Fibroblast of lung (primary cell): ENCODE measurements at regions not wholly inside any gene's neighbourhood (a gene's known extent, or its start where the extent isn't known, plus 50 kb on each side); places are given as distances from the start of the nearest gene placed in this dataset.

Source experiments
- DNase-seq, 2 donors: peaks; one replicate each; pipeline versions ENCODE4 v3.0.0 to v3.0.0-alpha.2; 2010; ENCODE audit warnings: low read depth in 2 of 2
- H2AFZ ChIP-seq: 2 replicates; pipeline ENCODE4 v1.5.1; 2012; ENCODE audit warnings: low read length, control low read depth, inconsistent platforms
- H3K27ac ChIP-seq: 2 replicates; pipeline ENCODE4 v1.5.1; 2011; ENCODE audit warnings: low read length, control low read depth; ENCODE audit not compliant: insufficient read depth
- H3K27me3 ChIP-seq: 2 replicates; pipeline ENCODE4 v1.5.1; 2011; ENCODE audit warnings: mild to moderate bottlenecking, low read length; ENCODE audit not compliant: control insufficient read depth, insufficient read depth
- H3K36me3 ChIP-seq: 2 replicates; pipeline ENCODE4 v1.5.1; 2011; ENCODE audit warnings: low read length; ENCODE audit not compliant: control insufficient read depth, insufficient read depth
- H3K4me1 ChIP-seq: 2 replicates; pipeline ENCODE4 v1.5.1; 2011; ENCODE audit warnings: low read length; ENCODE audit not compliant: control insufficient read depth, insufficient read depth; ENCODE audit errors: extremely low read depth
- H3K4me2 ChIP-seq: 2 replicates; pipeline ENCODE4 v1.5.1; 2011; ENCODE audit warnings: low read length, control low read depth; ENCODE audit not compliant: insufficient read depth; ENCODE audit errors: extremely low read depth
- H3K4me3 ChIP-seq, 4 experiments: fragments of 200-600 bp in 1 of 4; sonication (generic) in 1 of 4; replicated peaks in 1 of 4; 2 replicates each; pipeline ENCODE4 v1.5.1; 2011 to 2016; ENCODE audit warnings: low read length in 4 of 4, low read depth in 3 of 4, mild to moderate bottlenecking in 3 of 4, control low read depth in 2 of 4, inconsistent platforms in 1 of 4, mixed read lengths in 1 of 4; ENCODE audit not compliant: insufficient read depth in 1 of 4; ENCODE audit errors: control extremely low read depth in 1 of 4
- H3K79me2 ChIP-seq: 2 replicates; pipeline ENCODE4 v1.5.1; 2012; ENCODE audit warnings: mild to moderate bottlenecking, low read length, inconsistent platforms; ENCODE audit not compliant: control insufficient read depth, insufficient read depth
- H3K9ac ChIP-seq: 2 replicates; pipeline ENCODE4 v1.5.1; 2011; ENCODE audit warnings: mild to moderate bottlenecking, low read length, control low read depth; ENCODE audit not compliant: insufficient read depth
- H3K9me3 ChIP-seq: 2 replicates; pipeline ENCODE4 v1.5.1; 2012; ENCODE audit warnings: low read depth, low read length; ENCODE audit not compliant: control insufficient read depth, insufficient read depth
- H4K20me1 ChIP-seq: 2 replicates; pipeline ENCODE4 v1.5.1; 2011; ENCODE audit warnings: low read length; ENCODE audit not compliant: control insufficient read depth, insufficient read depth; ENCODE audit errors: extremely low read depth
- EZH2 ChIP-seq: IDR thresholded peaks from 2 replicates; pipeline ENCODE4 v1.5.1; 2012; ENCODE audit warnings: low read length, control low read depth, mild to moderate bottlenecking; ENCODE audit errors: missing control alignments
- TF ChIP-seq, protein P1 (sequence below), 2 donors: IDR thresholded peaks in 1 of 2; conservative IDR thresholded peaks in 1 of 2; 1 replicate in 1 of 2; 2 replicates in 1 of 2; pipeline ENCODE4 v1.5.1; 2011 to 2012; ENCODE audit warnings: low read length in 2 of 2, control low read depth in 1 of 2, inconsistent platforms in 1 of 2, low read depth in 1 of 2, mild to moderate bottlenecking in 1 of 2

DNA sequence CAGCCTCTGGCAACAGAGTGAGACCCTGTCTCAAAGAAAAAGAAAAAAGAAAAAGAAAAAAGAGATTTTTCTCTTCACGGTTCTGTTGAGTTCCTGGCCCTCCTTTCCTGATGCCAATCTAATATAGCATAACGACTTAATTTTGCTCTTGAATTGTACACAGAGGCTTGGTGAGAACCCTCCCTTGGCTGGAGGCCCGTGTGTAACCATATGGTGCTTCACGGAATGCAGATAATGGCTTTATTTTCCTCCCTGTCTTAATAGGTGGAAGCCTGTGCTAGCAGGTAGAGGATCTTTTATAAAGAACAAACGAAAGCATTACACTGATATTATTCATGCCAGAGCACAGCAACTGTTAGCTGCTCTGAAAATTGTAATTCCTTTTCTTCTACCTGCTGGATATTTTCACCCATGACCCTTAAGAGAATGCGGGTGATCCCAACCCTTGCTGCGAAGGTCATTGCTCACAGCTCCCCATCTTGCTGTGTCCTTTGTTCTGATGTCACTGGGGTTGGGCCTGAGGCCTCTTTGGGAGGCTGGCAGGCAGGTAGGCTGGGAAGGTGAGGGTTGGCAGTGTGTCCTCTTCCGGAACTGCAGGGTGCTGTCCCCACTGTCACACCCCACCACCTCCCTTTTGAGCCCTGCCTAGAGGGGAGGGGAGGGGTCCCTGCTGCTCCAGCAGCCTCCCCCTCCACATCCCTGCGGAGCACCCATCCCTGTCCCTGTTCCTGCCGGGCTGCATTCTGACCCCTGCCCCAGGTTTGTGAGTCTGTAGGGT lies 83.8 kb upstream of the STOX2 start:
- Histone ChIP-seq H3K79me2 (no peaks in the 10 kb centered on the region), H3K9me3 (no peaks in the 10 kb centered on the region), H3K4me3 (no peak overlapping the region), H2AFZ (no peak overlapping the region), H4K20me1 (no peaks in the 10 kb centered on the region), H3K27ac (no peak overlapping the region), H3K27me3 (no peaks in the 10 kb centered on the region), H3K9ac (no peak overlapping the region), H3K4me1 (no peaks in the 10 kb centered on the region), H3K36me3 (no peaks in the 10 kb centered on the region), H3K4me2 (no peak overlapping the region)
- no peak for TF ChIP-seq EZH2
- TF ChIP-seq, protein P1, sequence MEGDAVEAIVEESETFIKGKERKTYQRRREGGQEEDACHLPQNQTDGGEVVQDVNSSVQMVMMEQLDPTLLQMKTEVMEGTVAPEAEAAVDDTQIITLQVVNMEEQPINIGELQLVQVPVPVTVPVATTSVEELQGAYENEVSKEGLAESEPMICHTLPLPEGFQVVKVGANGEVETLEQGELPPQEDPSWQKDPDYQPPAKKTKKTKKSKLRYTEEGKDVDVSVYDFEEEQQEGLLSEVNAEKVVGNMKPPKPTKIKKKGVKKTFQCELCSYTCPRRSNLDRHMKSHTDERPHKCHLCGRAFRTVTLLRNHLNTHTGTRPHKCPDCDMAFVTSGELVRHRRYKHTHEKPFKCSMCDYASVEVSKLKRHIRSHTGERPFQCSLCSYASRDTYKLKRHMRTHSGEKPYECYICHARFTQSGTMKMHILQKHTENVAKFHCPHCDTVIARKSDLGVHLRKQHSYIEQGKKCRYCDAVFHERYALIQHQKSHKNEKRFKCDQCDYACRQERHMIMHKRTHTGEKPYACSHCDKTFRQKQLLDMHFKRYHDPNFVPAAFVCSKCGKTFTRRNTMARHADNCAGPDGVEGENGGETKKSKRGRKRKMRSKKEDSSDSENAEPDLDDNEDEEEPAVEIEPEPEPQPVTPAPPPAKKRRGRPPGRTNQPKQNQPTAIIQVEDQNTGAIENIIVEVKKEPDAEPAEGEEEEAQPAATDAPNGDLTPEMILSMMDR (conservative IDR thresholded peaks at IDR 0.05 in 1 of 2, IDR thresholded peaks at IDR 0.05 in 1 of 2; ENCODE audit: low read depth in 1 of 2, low read length in 2 of 2): no peak
- DNase-seq: no peak

DNA sequence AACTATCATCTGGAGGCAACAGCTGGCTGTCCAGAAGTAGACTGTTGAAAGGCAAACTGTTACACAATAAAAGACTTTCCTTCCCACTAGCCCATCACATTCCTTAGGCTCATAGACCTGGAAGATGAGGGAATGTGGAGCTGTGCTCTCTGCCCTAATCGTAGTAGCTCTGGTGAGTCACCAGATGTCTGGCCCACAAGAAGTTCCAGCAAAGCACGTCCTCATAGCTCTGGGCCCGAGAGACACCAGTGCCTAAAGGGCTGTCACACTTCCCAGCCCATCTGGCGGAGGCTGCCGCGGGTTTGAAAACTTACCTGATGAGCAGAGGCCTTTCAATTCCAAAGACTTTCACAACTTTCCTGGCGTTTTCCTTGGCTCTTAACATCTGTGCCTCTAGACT lies 81.7 kb upstream of the STOX2 start:
- H3K4me3 ChIP-seq: no peak overlapping the region
- no peaks in the 10 kb centered on the region for H4K20me1 ChIP-seq
- no peak overlapping the region for H3K27ac ChIP-seq
- no peaks in the 10 kb centered on the region for H3K27me3 ChIP-seq
- TF ChIP-seq, protein P1 (conservative IDR thresholded peaks at IDR 0.05 in 1 of 2, IDR thresholded peaks at IDR 0.05 in 1 of 2; ENCODE audit: low read depth in 1 of 2, low read length in 2 of 2): no peak
- no peak for TF ChIP-seq EZH2
- no peaks in the 10 kb centered on the region for H3K79me2 ChIP-seq
- no peak overlapping the region for H3K4me2 ChIP-seq
- H3K36me3 ChIP-seq: no peaks in the 10 kb centered on the region
- H3K9me3 ChIP-seq: no peaks in the 10 kb centered on the region
- DNase-seq: peak; percentile 17 to 85
- H2AFZ ChIP-seq: no peak overlapping the region
- no peak overlapping the region for H3K9ac ChIP-seq
- H3K4me1 ChIP-seq: no peaks in the 10 kb centered on the region

DNA sequence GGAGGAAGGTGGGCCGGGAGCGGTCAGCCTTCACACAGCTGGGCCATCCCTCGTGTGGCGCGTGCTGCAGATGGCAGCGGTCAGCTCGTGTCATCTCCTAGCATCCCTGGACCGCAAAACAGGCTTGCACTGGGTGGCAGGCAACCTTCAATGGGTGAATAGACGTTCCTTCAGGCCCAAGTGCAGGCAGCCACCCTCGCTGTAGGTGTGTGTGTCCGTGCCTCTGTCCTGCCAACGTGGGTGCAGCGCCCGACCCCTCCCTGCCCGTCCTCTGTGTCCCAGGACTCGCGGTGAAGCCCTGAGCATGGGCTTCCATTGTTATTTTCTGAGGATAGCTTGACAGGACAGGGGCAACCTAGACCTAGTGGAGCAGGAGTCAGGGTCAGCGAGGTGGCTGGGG lies 79.8 kb upstream of the STOX2 start:
- Histone ChIP-seq H3K9me3 (no peaks in the 10 kb centered on the region), H3K4me1 (no peaks in the 10 kb centered on the region), H3K27me3 (no peaks in the 10 kb centered on the region), H3K27ac (no peak overlapping the region), H3K9ac (no peak overlapping the region), H2AFZ (no peak overlapping the region), H4K20me1 (no peaks in the 10 kb centered on the region), H3K4me2 (no peak overlapping the region), H3K4me3 (no peak overlapping the region), H3K79me2 (no peaks in the 10 kb centered on the region), H3K36me3 (no peaks in the 10 kb centered on the region)
- DNase-seq: no peak
- no peak for TF ChIP-seq EZH2
- TF ChIP-seq, protein P1 (conservative IDR thresholded peaks at IDR 0.05 in 1 of 2, IDR thresholded peaks at IDR 0.05 in 1 of 2; ENCODE audit: low read depth in 1 of 2, low read length in 2 of 2): no peak
